K562 (cell line): ENCODE measurements at regions not wholly inside any gene's neighbourhood (a gene's known extent, or its start where the extent isn't known, plus 50 kb on each side); places are given as distances from the start of the nearest gene placed in this dataset.
A peak's percentile ranks its signal among the peaks of the same experiment; 100 is the strongest.

Experiments
- ATAC-seq: fragments of 200-7000 bp; cut with Tn5 transposase; 3 replicates; pipeline ENCODE4 v1.9.1; 2020; ENCODE audit warnings: moderate library complexity
- BruUV-seq: library from RNA; stranded (reverse); fragments of 400-500 nt; replicated peaks from 2 replicates; lab custom pipeline; 2021; lab: Mats Ljungman, UMichigan
- CTCF ChIA-PET: fragments of 300-600 bp; formaldehyde crosslinking; extraction: SDS; loops from one replicate; lab custom pipeline; 2021; ENCODE audit warnings: low intra/inter-chr PET ratio; lab: Yijun Ruan, JAX
- POLR2A ChIA-PET: fragments of 300-600, 350-650 bp; sonication (Branson Sonifier 250); formaldehyde crosslinking; extraction: SDS; loops from one replicate; lab custom pipeline; 2021; ENCODE audit warnings: antibody characterized with exemption, inconsistent platforms; lab: Yijun Ruan, JAX
- DNase-seq, 4 experiments: peaks; one replicate each; pipeline versions ENCODE4 v3.0.0 to v3.0.0-alpha.2; 2011 to 2018; ENCODE audit warnings: low spot score in 3 of 4, mixed read lengths in 3 of 4; ENCODE audit errors: extremely low read depth in 1 of 4
- FAIRE-seq: peaks from 2 replicates; lab custom pipeline; 2011; peaks lifted over from hg19 to GRCh38; lab: Jason Lieb, UNC
- H2AFZ ChIP-seq: 2 replicates; pipeline ENCODE4 v1.6.0; 2011; ENCODE audit warnings: low read depth, low read length, control low read depth, inconsistent platforms
- H3K27ac ChIP-seq: fragments of 200-600 bp; 3 replicates; pipeline ENCODE4 v1.8.0; 2011; ENCODE audit warnings: low read depth, mild to moderate bottlenecking, control low read depth, inconsistent platforms, low read length, moderate library complexity, mixed read lengths; ENCODE audit errors: extremely low read depth
- H3K27me3 ChIP-seq, 2 experiments: fragments of 300-600 bp in 1 of 2; 2 replicates in 1 of 2; 3 replicates in 1 of 2; pipeline versions ENCODE4 v1.6.0 to v1.8.0; 2011; ENCODE audit warnings: inconsistent platforms in 2 of 2, low read length in 2 of 2, mild to moderate bottlenecking in 1 of 2, mixed read lengths in 1 of 2, moderate library complexity in 1 of 2; ENCODE audit not compliant: control insufficient read depth in 2 of 2, insufficient read depth in 2 of 2
- H3K36me3 ChIP-seq: fragments of 300-600 bp; 3 replicates; pipeline ENCODE4 v1.8.0; 2011; ENCODE audit warnings: mild to moderate bottlenecking, low read length, inconsistent platforms; ENCODE audit not compliant: control insufficient read depth, insufficient read depth
- H3K4me1 ChIP-seq, 2 experiments: fragments of 200-600 bp in 1 of 2; replicated peaks in 1 of 2; 2 replicates in 1 of 2; 3 replicates in 1 of 2; pipeline versions ENCODE4 v1.5.1 to v1.8.0; 2011; ENCODE audit warnings: inconsistent platforms in 2 of 2, low read length in 2 of 2, mild to moderate bottlenecking in 1 of 2, mixed read lengths in 1 of 2, moderate library complexity in 1 of 2; ENCODE audit not compliant: control insufficient read depth in 2 of 2, insufficient read depth in 2 of 2
- H3K4me2 ChIP-seq: 2 replicates; pipeline ENCODE4 v1.6.1; 2011; ENCODE audit warnings: low read length, control low read depth, inconsistent platforms, mixed read lengths; ENCODE audit not compliant: insufficient read depth
- H3K4me3 ChIP-seq: fragments of 200-600 bp; sonication (generic), shearing (Covaris generic); 2 replicates; pipeline ENCODE4 v1.5.1; 2016; ENCODE audit warnings: control low read depth, inconsistent platforms
- H3K79me2 ChIP-seq: fragments of 200-600 bp; 3 replicates; pipeline ENCODE4 v1.8.0; 2011; ENCODE audit warnings: low read length, inconsistent platforms; ENCODE audit not compliant: control insufficient read depth, insufficient read depth
- H3K9ac ChIP-seq, 2 experiments: 2 replicates each; pipeline versions ENCODE4 v1.6.0 to v1.6.1; 2011; ENCODE audit warnings: low read depth in 2 of 2, low read length in 2 of 2, control low read depth in 1 of 2, inconsistent platforms in 1 of 2, mild to moderate bottlenecking in 1 of 2, mixed read lengths in 1 of 2; ENCODE audit not compliant: insufficient read depth in 1 of 2
- H3K9me1 ChIP-seq: one replicate; pipeline ENCODE4 v1.6.0; 2011; ENCODE audit warnings: inconsistent platforms, mild to moderate bottlenecking, low read length, moderate library complexity; ENCODE audit not compliant: control insufficient read depth, insufficient read depth
- H3K9me3 ChIP-seq: replicated peaks from 2 replicates; pipeline ENCODE4 v1.5.1; 2011; ENCODE audit warnings: low read depth, low read length, inconsistent platforms; ENCODE audit not compliant: control insufficient read depth, insufficient read depth
- H4K20me1 ChIP-seq: replicated peaks from 2 replicates; pipeline ENCODE4 v1.6.1; 2011; ENCODE audit warnings: low read length, inconsistent platforms, mixed read lengths; ENCODE audit not compliant: control insufficient read depth, insufficient read depth
- ARID1B ChIP-seq: fragments of 450-650 bp; IDR thresholded peaks from 2 replicates; pipeline ENCODE4 v1.6.1; 2016; ENCODE audit warnings: antibody characterized with exemption, mild to moderate bottlenecking, inconsistent platforms
- CSDE1 ChIP-seq, 2 experiments: fragments of 450-650 bp; IDR thresholded peaks; 2 replicates each; pipeline ENCODE4 v1.6.1; 2016; ENCODE audit warnings: mild to moderate bottlenecking in 1 of 2
- RBM25 ChIP-seq: fragments of 200-400 bp; formaldehyde crosslinking; IDR thresholded peaks from 2 replicates; pipeline ENCODE4 v1.6.1; 2018; ENCODE audit warnings: low read length, low read depth, moderate library complexity; ENCODE audit not compliant: severe bottlenecking
- SNRNP70 ChIP-seq: fragments of 200-400 bp; formaldehyde crosslinking; optimal IDR thresholded peaks from 2 replicates; pipeline ENCODE3; 2017; ENCODE audit warnings: low read depth, low read length
- WGBS: fragments of 100-300 bp; shearing (Covaris generic); methylation state at CpG from one replicate; pipeline ENCODE4 v1.1.6; 2016; ENCODE audit warnings: low coverage, mixed read lengths; ENCODE audit not compliant: insufficient coverage; ENCODE audit errors: missing lambda C conversion rate; 5-methylcytosine and 5-hydroxymethylcytosine counted together
- in situ Hi-C: fragments of 300-500 bp; cut with MboI; formaldehyde crosslinking; loops from 4 replicates; pipeline ENCODE4 v1.15.0; 2018; ENCODE audit warnings: inconsistent platforms, mixed read lengths
- intact Hi-C: fragments of 100-400 bp; cut with micrococcal nuclease; formaldehyde crosslinking; loops from 2 replicates; pipeline ENCODE4 v1.14.2; 2022
- TF ChIP-seq, protein P1 (sequence below): fragments of 450-650 bp; formaldehyde crosslinking; conservative IDR thresholded peaks from 2 replicates; pipeline ENCODE4 v1.4.0; 2022; ENCODE audit warnings: mild to moderate bottlenecking, missing genetic modification characterization

DNA sequence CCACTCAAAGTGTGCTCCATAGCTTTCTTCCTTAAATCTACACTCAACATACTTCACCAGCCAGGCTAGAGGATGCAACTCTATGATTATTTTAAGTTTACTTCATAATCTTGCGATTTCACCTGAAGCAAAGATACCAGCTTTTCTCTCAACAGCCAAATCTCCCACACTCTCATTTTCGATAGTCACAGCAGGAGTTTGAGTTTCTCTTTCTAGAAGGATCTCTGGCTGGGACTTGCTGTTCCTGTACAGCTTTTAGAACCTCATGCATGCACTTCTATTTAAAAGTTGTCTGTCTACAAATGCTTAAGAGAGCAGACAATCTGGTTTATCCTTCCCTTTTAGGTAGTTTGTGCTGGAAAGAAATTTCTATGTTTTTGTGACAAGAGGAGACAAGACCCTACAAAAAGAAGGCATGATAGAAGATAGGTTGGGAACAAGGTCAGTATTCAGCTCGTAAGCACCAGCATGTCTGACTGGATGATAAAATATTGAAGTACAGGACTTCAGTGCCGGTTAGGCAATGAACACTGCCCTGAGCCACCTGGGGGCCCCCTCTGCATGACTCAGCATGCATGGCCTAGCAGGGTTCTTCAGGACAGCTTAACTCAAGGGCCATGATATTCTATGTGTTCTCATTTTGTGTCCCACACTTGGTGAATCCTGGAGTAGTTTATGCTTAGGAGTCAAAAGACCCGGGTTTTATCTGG, 65.6 kb downstream of the ATXN3L start (continued):
- TF ChIP-seq, protein P1, sequence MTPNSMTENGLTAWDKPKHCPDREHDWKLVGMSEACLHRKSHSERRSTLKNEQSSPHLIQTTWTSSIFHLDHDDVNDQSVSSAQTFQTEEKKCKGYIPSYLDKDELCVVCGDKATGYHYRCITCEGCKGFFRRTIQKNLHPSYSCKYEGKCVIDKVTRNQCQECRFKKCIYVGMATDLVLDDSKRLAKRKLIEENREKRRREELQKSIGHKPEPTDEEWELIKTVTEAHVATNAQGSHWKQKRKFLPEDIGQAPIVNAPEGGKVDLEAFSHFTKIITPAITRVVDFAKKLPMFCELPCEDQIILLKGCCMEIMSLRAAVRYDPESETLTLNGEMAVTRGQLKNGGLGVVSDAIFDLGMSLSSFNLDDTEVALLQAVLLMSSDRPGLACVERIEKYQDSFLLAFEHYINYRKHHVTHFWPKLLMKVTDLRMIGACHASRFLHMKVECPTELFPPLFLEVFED: no peak
- TF ChIP-seq ARID1B: peak; percentile 24; the same call in 1 of the 2 replicates
- TF ChIP-seq CSDE1 (IDR thresholded peaks at IDR 0.05): no peak

DNA sequence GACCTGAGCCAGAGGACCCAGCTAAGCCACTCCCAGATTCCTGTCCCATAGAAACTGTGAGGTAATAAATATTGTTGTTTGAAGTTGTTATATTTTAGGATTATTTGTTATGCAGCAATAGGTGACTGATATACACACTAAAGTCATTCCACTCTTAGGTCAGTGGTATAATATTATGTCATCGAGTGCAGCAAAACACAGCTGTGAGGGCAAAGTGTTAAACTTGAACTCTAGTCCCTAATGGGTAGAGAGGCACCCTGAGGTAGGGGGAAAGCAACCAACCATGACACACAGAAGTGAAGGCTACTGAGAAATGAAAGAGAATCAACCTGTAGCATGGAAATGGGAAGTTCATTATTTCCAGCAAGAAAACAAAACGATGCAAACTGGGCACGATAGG, 66.6 kb downstream of the ATXN3L start:
- Histone ChIP-seq H3K4me2 (no peak overlapping the region), H3K79me2 (no peaks in the 10 kb centered on the region), H4K20me1 (no peaks in the 10 kb centered on the region), H3K9ac (no peak overlapping the region), H3K9me1 (no peaks in the 10 kb centered on the region), H3K4me1 (peaks cover 0 to 24% of the 10 kb centered on the region in 2 experiments; a peak in 3 of 5 replicates), H3K36me3 (no peaks in the 10 kb centered on the region; the same call in 2 of the 3 replicates), H3K9me3 (peaks cover 8% of the 10 kb centered on the region), H3K4me3 (no peak overlapping the region), H2AFZ (peak overlapping the region; percentile 90; the same call in 1 of the 2 replicates), H3K27me3 (no peaks in the 10 kb centered on the region), H3K27ac (no peak overlapping the region)
- no peak for ATAC-seq
- ChIA-PET POLR2A (interaction anchor here (1.1 to 2.4 kb wide), 3 partner anchors 14 to 307 kb away, joined by 3 to 8 read pairs (median 4); no protein-coding TSS in a partner anchor), CTCF (no interaction called here)
- FAIRE-seq: no peak
- 83% methylated on average over 3 of the region's 3 CpGs for WGBS
- in situ Hi-C loops (no loop called here), intact Hi-C loops (no loop called here)
- no peak for DNase-seq
- BruUV-seq: no TSS peak
- TF ChIP-seq SNRNP70 (no peak), RBM25 (peak; percentile 53)
